GM23338 (cell line): ENCODE measurements at regions not wholly inside any gene's neighbourhood (a gene's known extent, or its start where the extent isn't known, plus 50 kb on each side); places are given as distances from the start of the nearest gene placed in this dataset.
"Not testable (repeated sequence)": the region's sequence is repeated elsewhere in the genome, so short reads cannot be mapped to it uniquely, and the experiment has no call there.

Experiments used
- CREB1 ChIP-seq: fragments of 250-450 bp; sonication (Bioruptor Pico); IDR thresholded peaks from 2 replicates; pipeline ENCODE4 v1.5.0; 2020; ENCODE audit warnings: low read depth, mild to moderate bottlenecking, moderate library complexity
- CTCF ChIP-seq, 2 experiments: fragments of 200-600 bp in 1 of 2; sonication (generic) in 1 of 2; conservative IDR thresholded peaks; 2 replicates each; pipeline versions ENCODE4 v1.5.1 to v1.6.1; 2016 to 2017; ENCODE audit warnings: antibody characterized with exemption in 2 of 2, low read depth in 2 of 2, mild to moderate bottlenecking in 2 of 2, moderate library complexity in 1 of 2
- EZH2phosphoT487 ChIP-seq: fragments of 200-600 bp; sonication (generic); IDR thresholded peaks from one replicate; pipeline ENCODE4 v1.8.1; 2018; ENCODE audit warnings: antibody characterized with exemption; ENCODE audit not compliant: unreplicated experiment
- REST ChIP-seq: IDR thresholded peaks from one replicate; pipeline ENCODE4 v1.6.1; 2018; ENCODE audit warnings: antibody characterized with exemption; ENCODE audit not compliant: unreplicated experiment

GRCh38 chr1:25007390-25008191 lies 77.5 kb upstream of the RUNX3 start:
- TF ChIP-seq CTCF (conservative IDR thresholded peaks at IDR 0.05; ENCODE audit: low read depth in 2 of 2); REST; CREB1 (CRISPR knock-in tag); EZH2phosphoT487: not testable (repeated sequence)
